ENCODE measurements at regions not wholly inside any gene's neighbourhood (a gene's known extent, or its start where the extent isn't known, plus 50 kb on each side); places are given as distances from the start of the nearest gene placed in this dataset.

- H3K9me3 ChIP-seq (ENCODE audit: control insufficient read depth in 2 of 2, low read length in 2 of 2): no peaks in the 10 kb centered on the region
- H3K9ac ChIP-seq (ENCODE audit: low read depth in 1 of 2, low read length in 2 of 2): no peak overlapping the region
- no peaks in the 10 kb centered on the region for H3K4me1 ChIP-seq (ENCODE audit: control insufficient read depth in 2 of 2, insufficient read depth in 2 of 2, low read length in 2 of 2)
- H3K27me3 ChIP-seq (ENCODE audit: control insufficient read depth in 2 of 2, insufficient read depth in 2 of 2, low read length in 2 of 2): no peaks in the 10 kb centered on the region
- no peak overlapping the region for H3K27ac ChIP-seq (ENCODE audit: low read depth in 2 of 2, low read length in 2 of 2)
- H3K4me3 ChIP-seq (ENCODE audit: low read length in 2 of 2): no peak overlapping the region
- H3K36me3 ChIP-seq (ENCODE audit: control insufficient read depth in 2 of 2, insufficient read depth in 2 of 2, low read length in 2 of 2): no peaks in the 10 kb centered on the region
Measured at GRCh38 chr13:108383667-108384066, 114.1 kb downstream of the TNFSF13B start.

- Histone ChIP-seq H3K9me3 (ENCODE audit: control insufficient read depth in 2 of 2, low read length in 2 of 2) (no peaks in the 10 kb centered on the region), H3K4me1 (ENCODE audit: control insufficient read depth in 2 of 2, insufficient read depth in 2 of 2, low read length in 2 of 2) (no peaks in the 10 kb centered on the region), H3K36me3 (ENCODE audit: control insufficient read depth in 2 of 2, insufficient read depth in 2 of 2, low read length in 2 of 2) (no peaks in the 10 kb centered on the region), H3K9ac (ENCODE audit: low read depth in 1 of 2, low read length in 2 of 2) (no peak overlapping the region), H3K27me3 (ENCODE audit: control insufficient read depth in 2 of 2, insufficient read depth in 2 of 2, low read length in 2 of 2) (no peaks in the 10 kb centered on the region), H3K27ac (ENCODE audit: low read depth in 2 of 2, low read length in 2 of 2) (no peak overlapping the region), H3K4me3 (ENCODE audit: low read length in 2 of 2) (no peak overlapping the region)
Measured at GRCh38 chr13:108387156-108387555, 117.6 kb downstream of the TNFSF13B start.

GRCh38 chr13:108402850-108403249 lies 133.3 kb downstream of the TNFSF13B start:
- no peak overlapping the region for H3K27ac ChIP-seq (ENCODE audit: low read depth in 2 of 2, low read length in 2 of 2)
- no peaks in the 10 kb centered on the region for H3K36me3 ChIP-seq (ENCODE audit: control insufficient read depth in 2 of 2, insufficient read depth in 2 of 2, low read length in 2 of 2)
- H3K4me1 ChIP-seq (ENCODE audit: control insufficient read depth in 2 of 2, insufficient read depth in 2 of 2, low read length in 2 of 2): no peaks in the 10 kb centered on the region
- H3K9ac ChIP-seq (ENCODE audit: low read depth in 1 of 2, low read length in 2 of 2): no peak overlapping the region
- H3K4me3 ChIP-seq (ENCODE audit: low read length in 2 of 2): no peak overlapping the region
- H3K9me3 ChIP-seq (ENCODE audit: control insufficient read depth in 2 of 2, low read length in 2 of 2): no peaks in the 10 kb centered on the region
- H3K27me3 ChIP-seq (ENCODE audit: control insufficient read depth in 2 of 2, insufficient read depth in 2 of 2, low read length in 2 of 2): no peaks in the 10 kb centered on the region

- no peaks in the 10 kb centered on the region for H3K4me1 ChIP-seq (ENCODE audit: control insufficient read depth in 2 of 2, insufficient read depth in 2 of 2, low read length in 2 of 2)
- no peaks in the 10 kb centered on the region for H3K9me3 ChIP-seq (ENCODE audit: control insufficient read depth in 2 of 2, low read length in 2 of 2)
- no peak overlapping the region for H3K27ac ChIP-seq (ENCODE audit: low read depth in 2 of 2, low read length in 2 of 2)
- no peak overlapping the region for H3K4me3 ChIP-seq (ENCODE audit: low read length in 2 of 2)
- no peak overlapping the region for H3K9ac ChIP-seq (ENCODE audit: low read depth in 1 of 2, low read length in 2 of 2)
- no peaks in the 10 kb centered on the region for H3K36me3 ChIP-seq (ENCODE audit: control insufficient read depth in 2 of 2, insufficient read depth in 2 of 2, low read length in 2 of 2)
- no peaks in the 10 kb centered on the region for H3K27me3 ChIP-seq (ENCODE audit: control insufficient read depth in 2 of 2, insufficient read depth in 2 of 2, low read length in 2 of 2)
Measured at GRCh38 chr13:108407495-108407894, 138.0 kb downstream of the TNFSF13B start.

- Histone ChIP-seq H3K4me1 (ENCODE audit: control insufficient read depth in 2 of 2, insufficient read depth in 2 of 2, low read length in 2 of 2) (no peaks in the 10 kb centered on the region), H3K9me3 (ENCODE audit: control insufficient read depth in 2 of 2, low read length in 2 of 2) (no peaks in the 10 kb centered on the region), H3K9ac (ENCODE audit: low read depth in 1 of 2, low read length in 2 of 2) (no peak overlapping the region), H3K4me3 (ENCODE audit: low read length in 2 of 2) (no peak overlapping the region), H3K27me3 (ENCODE audit: control insufficient read depth in 2 of 2, insufficient read depth in 2 of 2, low read length in 2 of 2) (no peaks in the 10 kb centered on the region), H3K27ac (ENCODE audit: low read depth in 2 of 2, low read length in 2 of 2) (no peak overlapping the region), H3K36me3 (ENCODE audit: control insufficient read depth in 2 of 2, insufficient read depth in 2 of 2, low read length in 2 of 2) (no peaks in the 10 kb centered on the region)
Measured at GRCh38 chr13:108408672-108409071, 139.2 kb downstream of the TNFSF13B start.

GRCh38 chr13:108409730-108410129 lies 140.2 kb downstream of the TNFSF13B start:
- Histone ChIP-seq H3K4me1 (ENCODE audit: control insufficient read depth in 2 of 2, insufficient read depth in 2 of 2, low read length in 2 of 2) (no peaks in the 10 kb centered on the region), H3K27me3 (ENCODE audit: control insufficient read depth in 2 of 2, insufficient read depth in 2 of 2, low read length in 2 of 2) (no peaks in the 10 kb centered on the region), H3K9ac (ENCODE audit: low read depth in 1 of 2, low read length in 2 of 2) (no peak overlapping the region)

GRCh38 chr13:108419768-108420167 lies 150.2 kb downstream of the TNFSF13B start:
- no peak overlapping the region for H3K9ac ChIP-seq (ENCODE audit: low read depth in 1 of 2, low read length in 2 of 2)
- H3K4me3 ChIP-seq (ENCODE audit: low read length in 2 of 2): no peak overlapping the region
- H3K9me3 ChIP-seq (ENCODE audit: control insufficient read depth in 2 of 2, low read length in 2 of 2): no peaks in the 10 kb centered on the region
- no peak overlapping the region for H3K27ac ChIP-seq (ENCODE audit: low read depth in 2 of 2, low read length in 2 of 2)
- H3K27me3 ChIP-seq (ENCODE audit: control insufficient read depth in 2 of 2, insufficient read depth in 2 of 2, low read length in 2 of 2): no peaks in the 10 kb centered on the region
- no peaks in the 10 kb centered on the region for H3K4me1 ChIP-seq (ENCODE audit: control insufficient read depth in 2 of 2, insufficient read depth in 2 of 2, low read length in 2 of 2)
- H3K36me3 ChIP-seq (ENCODE audit: control insufficient read depth in 2 of 2, insufficient read depth in 2 of 2, low read length in 2 of 2): no peaks in the 10 kb centered on the region

More at GRCh38 chr13:108409730-108410129, 140.2 kb downstream of the TNFSF13B start:
- Histone ChIP-seq H3K36me3 (ENCODE audit: control insufficient read depth in 2 of 2, insufficient read depth in 2 of 2, low read length in 2 of 2) (no peaks in the 10 kb centered on the region), H3K27ac (ENCODE audit: low read depth in 2 of 2, low read length in 2 of 2) (no peak overlapping the region), H3K4me3 (ENCODE audit: low read length in 2 of 2) (no peak overlapping the region), H3K9me3 (ENCODE audit: control insufficient read depth in 2 of 2, low read length in 2 of 2) (no peaks in the 10 kb centered on the region)

- H3K9ac ChIP-seq (ENCODE audit: low read depth in 1 of 2, low read length in 2 of 2): no peak overlapping the region
- no peaks in the 10 kb centered on the region for H3K9me3 ChIP-seq (ENCODE audit: control insufficient read depth in 2 of 2, low read length in 2 of 2)
- H3K4me3 ChIP-seq (ENCODE audit: low read length in 2 of 2): no peak overlapping the region
- no peaks in the 10 kb centered on the region for H3K27me3 ChIP-seq (ENCODE audit: control insufficient read depth in 2 of 2, insufficient read depth in 2 of 2, low read length in 2 of 2)
- H3K4me1 ChIP-seq (ENCODE audit: control insufficient read depth in 2 of 2, insufficient read depth in 2 of 2, low read length in 2 of 2): no peaks in the 10 kb centered on the region
- H3K36me3 ChIP-seq (ENCODE audit: control insufficient read depth in 2 of 2, insufficient read depth in 2 of 2, low read length in 2 of 2): no peaks in the 10 kb centered on the region
- no peak overlapping the region for H3K27ac ChIP-seq (ENCODE audit: low read depth in 2 of 2, low read length in 2 of 2)
Measured at GRCh38 chr13:108425056-108425455, 155.5 kb downstream of the TNFSF13B start.

GRCh38 chr13:108426893-108427292 lies 157.4 kb downstream of the TNFSF13B start:
- Histone ChIP-seq H3K27ac (ENCODE audit: low read depth in 2 of 2, low read length in 2 of 2) (no peak overlapping the region), H3K27me3 (ENCODE audit: control insufficient read depth in 2 of 2, insufficient read depth in 2 of 2, low read length in 2 of 2) (no peaks in the 10 kb centered on the region), H3K4me3 (ENCODE audit: low read length in 2 of 2) (no peak overlapping the region), H3K36me3 (ENCODE audit: control insufficient read depth in 2 of 2, insufficient read depth in 2 of 2, low read length in 2 of 2) (no peaks in the 10 kb centered on the region), H3K4me1 (ENCODE audit: control insufficient read depth in 2 of 2, insufficient read depth in 2 of 2, low read length in 2 of 2) (no peaks in the 10 kb centered on the region), H3K9me3 (ENCODE audit: control insufficient read depth in 2 of 2, low read length in 2 of 2) (no peaks in the 10 kb centered on the region), H3K9ac (ENCODE audit: low read depth in 1 of 2, low read length in 2 of 2) (no peak overlapping the region)

GRCh38 chr13:108427355-108427754 lies 157.8 kb downstream of the TNFSF13B start:
- H3K9me3 ChIP-seq (ENCODE audit: control insufficient read depth in 2 of 2, low read length in 2 of 2): no peaks in the 10 kb centered on the region
- no peaks in the 10 kb centered on the region for H3K36me3 ChIP-seq (ENCODE audit: control insufficient read depth in 2 of 2, insufficient read depth in 2 of 2, low read length in 2 of 2)
- no peak overlapping the region for H3K9ac ChIP-seq (ENCODE audit: low read depth in 1 of 2, low read length in 2 of 2)
- no peak overlapping the region for H3K27ac ChIP-seq (ENCODE audit: low read depth in 2 of 2, low read length in 2 of 2)
- no peaks in the 10 kb centered on the region for H3K4me1 ChIP-seq (ENCODE audit: control insufficient read depth in 2 of 2, insufficient read depth in 2 of 2, low read length in 2 of 2)
- no peaks in the 10 kb centered on the region for H3K27me3 ChIP-seq (ENCODE audit: control insufficient read depth in 2 of 2, insufficient read depth in 2 of 2, low read length in 2 of 2)
- H3K4me3 ChIP-seq (ENCODE audit: low read length in 2 of 2): no peak overlapping the region

GRCh38 chr13:108428691-108429090 lies 159.2 kb downstream of the TNFSF13B start:
- Histone ChIP-seq H3K9me3 (ENCODE audit: control insufficient read depth in 2 of 2, low read length in 2 of 2) (no peaks in the 10 kb centered on the region), H3K9ac (ENCODE audit: low read depth in 1 of 2, low read length in 2 of 2) (no peak overlapping the region), H3K36me3 (ENCODE audit: control insufficient read depth in 2 of 2, insufficient read depth in 2 of 2, low read length in 2 of 2) (no peaks in the 10 kb centered on the region), H3K4me1 (ENCODE audit: control insufficient read depth in 2 of 2, insufficient read depth in 2 of 2, low read length in 2 of 2) (no peaks in the 10 kb centered on the region), H3K4me3 (ENCODE audit: low read length in 2 of 2) (no peak overlapping the region), H3K27me3 (ENCODE audit: control insufficient read depth in 2 of 2, insufficient read depth in 2 of 2, low read length in 2 of 2) (no peaks in the 10 kb centered on the region), H3K27ac (ENCODE audit: low read depth in 2 of 2, low read length in 2 of 2) (no peak overlapping the region)
